ENCODE measurements at regions not wholly inside any gene's neighbourhood (a gene's known extent, or its start where the extent isn't known, plus 50 kb on each side); places are given as distances from the start of the nearest gene placed in this dataset.
"Not testable (repeated sequence)": the region's sequence is repeated elsewhere in the genome, so short reads cannot be mapped to it uniquely, and the experiment has no call there.

DNA sequence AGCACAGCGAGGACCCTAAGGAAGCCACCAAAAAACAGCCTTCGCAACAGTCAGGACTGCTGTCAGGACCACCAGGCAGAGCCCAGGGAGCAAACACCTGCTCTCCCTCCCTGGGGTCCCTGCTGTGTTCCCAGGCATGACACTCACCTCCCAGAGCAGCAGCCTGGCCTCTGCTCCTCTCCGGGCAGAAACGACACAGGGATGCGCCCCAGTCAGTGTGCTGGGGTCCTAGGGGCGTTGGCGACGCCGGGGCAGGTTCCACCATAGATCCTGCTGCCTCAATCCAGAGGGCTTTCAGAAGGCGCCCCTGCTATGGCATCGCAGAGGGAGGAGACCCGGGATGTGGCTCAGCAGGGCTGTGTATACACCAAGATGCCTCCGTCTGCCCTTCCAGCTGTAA, 169.7 kb upstream of the FOXD4L5 start:
- TF ChIP-seq, protein P1, sequence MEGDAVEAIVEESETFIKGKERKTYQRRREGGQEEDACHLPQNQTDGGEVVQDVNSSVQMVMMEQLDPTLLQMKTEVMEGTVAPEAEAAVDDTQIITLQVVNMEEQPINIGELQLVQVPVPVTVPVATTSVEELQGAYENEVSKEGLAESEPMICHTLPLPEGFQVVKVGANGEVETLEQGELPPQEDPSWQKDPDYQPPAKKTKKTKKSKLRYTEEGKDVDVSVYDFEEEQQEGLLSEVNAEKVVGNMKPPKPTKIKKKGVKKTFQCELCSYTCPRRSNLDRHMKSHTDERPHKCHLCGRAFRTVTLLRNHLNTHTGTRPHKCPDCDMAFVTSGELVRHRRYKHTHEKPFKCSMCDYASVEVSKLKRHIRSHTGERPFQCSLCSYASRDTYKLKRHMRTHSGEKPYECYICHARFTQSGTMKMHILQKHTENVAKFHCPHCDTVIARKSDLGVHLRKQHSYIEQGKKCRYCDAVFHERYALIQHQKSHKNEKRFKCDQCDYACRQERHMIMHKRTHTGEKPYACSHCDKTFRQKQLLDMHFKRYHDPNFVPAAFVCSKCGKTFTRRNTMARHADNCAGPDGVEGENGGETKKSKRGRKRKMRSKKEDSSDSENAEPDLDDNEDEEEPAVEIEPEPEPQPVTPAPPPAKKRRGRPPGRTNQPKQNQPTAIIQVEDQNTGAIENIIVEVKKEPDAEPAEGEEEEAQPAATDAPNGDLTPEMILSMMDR (conservative IDR thresholded peaks at IDR 0.05; ENCODE audit: low read depth in 2 of 2): not testable (repeated sequence)
- TF ChIP-seq, protein P2, sequence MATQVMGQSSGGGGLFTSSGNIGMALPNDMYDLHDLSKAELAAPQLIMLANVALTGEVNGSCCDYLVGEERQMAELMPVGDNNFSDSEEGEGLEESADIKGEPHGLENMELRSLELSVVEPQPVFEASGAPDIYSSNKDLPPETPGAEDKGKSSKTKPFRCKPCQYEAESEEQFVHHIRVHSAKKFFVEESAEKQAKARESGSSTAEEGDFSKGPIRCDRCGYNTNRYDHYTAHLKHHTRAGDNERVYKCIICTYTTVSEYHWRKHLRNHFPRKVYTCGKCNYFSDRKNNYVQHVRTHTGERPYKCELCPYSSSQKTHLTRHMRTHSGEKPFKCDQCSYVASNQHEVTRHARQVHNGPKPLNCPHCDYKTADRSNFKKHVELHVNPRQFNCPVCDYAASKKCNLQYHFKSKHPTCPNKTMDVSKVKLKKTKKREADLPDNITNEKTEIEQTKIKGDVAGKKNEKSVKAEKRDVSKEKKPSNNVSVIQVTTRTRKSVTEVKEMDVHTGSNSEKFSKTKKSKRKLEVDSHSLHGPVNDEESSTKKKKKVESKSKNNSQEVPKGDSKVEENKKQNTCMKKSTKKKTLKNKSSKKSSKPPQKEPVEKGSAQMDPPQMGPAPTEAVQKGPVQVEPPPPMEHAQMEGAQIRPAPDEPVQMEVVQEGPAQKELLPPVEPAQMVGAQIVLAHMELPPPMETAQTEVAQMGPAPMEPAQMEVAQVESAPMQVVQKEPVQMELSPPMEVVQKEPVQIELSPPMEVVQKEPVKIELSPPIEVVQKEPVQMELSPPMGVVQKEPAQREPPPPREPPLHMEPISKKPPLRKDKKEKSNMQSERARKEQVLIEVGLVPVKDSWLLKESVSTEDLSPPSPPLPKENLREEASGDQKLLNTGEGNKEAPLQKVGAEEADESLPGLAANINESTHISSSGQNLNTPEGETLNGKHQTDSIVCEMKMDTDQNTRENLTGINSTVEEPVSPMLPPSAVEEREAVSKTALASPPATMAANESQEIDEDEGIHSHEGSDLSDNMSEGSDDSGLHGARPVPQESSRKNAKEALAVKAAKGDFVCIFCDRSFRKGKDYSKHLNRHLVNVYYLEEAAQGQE (IDR thresholded peaks at IDR 0.05; ENCODE audit: unreplicated experiment): not testable (repeated sequence)

Data from GM23338 (cell line).